ENCODE measurements at regions not wholly inside any gene's neighbourhood (a gene's known extent, or its start where the extent isn't known, plus 50 kb on each side); places are given as distances from the start of the nearest gene placed in this dataset.

DNA sequence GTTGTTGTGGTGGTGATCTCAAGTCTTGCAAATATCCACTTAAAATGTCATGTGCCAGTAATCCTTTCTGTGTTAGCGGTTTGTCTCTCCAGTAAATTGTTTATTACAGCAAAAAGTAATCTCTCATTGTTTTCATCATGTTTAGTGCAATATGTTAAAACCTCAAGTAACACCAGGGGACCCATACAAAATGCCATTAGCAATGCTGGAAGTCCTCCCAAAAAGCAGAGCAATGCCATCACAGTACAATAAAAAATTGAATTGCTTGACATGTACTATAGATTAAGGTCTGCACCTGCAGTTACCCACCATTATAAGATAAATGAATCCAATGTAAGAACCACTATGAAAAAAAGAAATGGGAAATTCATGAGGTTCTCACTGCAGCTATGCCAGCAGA lies 1606.5 kb downstream of the BRINP3 start:
- TF ChIP-seq, protein P1, sequence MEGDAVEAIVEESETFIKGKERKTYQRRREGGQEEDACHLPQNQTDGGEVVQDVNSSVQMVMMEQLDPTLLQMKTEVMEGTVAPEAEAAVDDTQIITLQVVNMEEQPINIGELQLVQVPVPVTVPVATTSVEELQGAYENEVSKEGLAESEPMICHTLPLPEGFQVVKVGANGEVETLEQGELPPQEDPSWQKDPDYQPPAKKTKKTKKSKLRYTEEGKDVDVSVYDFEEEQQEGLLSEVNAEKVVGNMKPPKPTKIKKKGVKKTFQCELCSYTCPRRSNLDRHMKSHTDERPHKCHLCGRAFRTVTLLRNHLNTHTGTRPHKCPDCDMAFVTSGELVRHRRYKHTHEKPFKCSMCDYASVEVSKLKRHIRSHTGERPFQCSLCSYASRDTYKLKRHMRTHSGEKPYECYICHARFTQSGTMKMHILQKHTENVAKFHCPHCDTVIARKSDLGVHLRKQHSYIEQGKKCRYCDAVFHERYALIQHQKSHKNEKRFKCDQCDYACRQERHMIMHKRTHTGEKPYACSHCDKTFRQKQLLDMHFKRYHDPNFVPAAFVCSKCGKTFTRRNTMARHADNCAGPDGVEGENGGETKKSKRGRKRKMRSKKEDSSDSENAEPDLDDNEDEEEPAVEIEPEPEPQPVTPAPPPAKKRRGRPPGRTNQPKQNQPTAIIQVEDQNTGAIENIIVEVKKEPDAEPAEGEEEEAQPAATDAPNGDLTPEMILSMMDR (IDR thresholded peaks at IDR 0.05; ENCODE audit: low read length) = no peak
- no peak for TF ChIP-seq EZH2 (optimal IDR thresholded peaks at IDR 0.05; ENCODE audit: low read depth, low read length)
- TF ChIP-seq EZH2phosphoT487 (IDR thresholded peaks at IDR 0.05; ENCODE audit: low read length) = no peak

Measured in MM.1S (cell line).